ENCODE measurements at regions not wholly inside any gene's neighbourhood (a gene's known extent, or its start where the extent isn't known, plus 50 kb on each side); places are given as distances from the start of the nearest gene placed in this dataset.

DNA sequence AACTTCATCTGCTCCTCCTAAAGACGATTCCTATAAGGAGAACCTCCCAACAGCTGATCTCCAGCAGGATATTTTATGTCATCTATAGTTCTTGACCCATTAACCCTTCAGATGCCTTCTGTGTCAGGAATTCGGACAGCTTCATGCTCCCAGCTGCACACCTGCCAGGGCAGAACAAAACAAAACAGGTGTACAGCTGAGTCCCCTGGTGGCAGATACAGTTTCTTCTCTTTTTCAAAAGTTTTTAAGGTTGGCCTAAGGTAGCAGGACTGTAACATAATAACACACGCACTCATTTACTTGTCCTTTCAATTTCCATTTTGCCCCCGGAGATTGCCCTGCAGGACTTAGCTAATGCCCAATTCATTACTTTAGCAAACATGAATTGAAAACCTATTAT is 218.3 kb downstream of the S1PR1 start:
- H3K4me3 Mint-ChIP-seq: no peak overlapping the region
- no peak overlapping the region for H3K9ac ChIP-seq
- no peak for DNase-seq (ENCODE audit: low spot score)
- no peaks in the 10 kb centered on the region for H4K20me1 ChIP-seq (ENCODE audit: low read depth)
- H2AFZ ChIP-seq (replicated peaks): no peak overlapping the region
- TF ChIP-seq, protein P1, sequence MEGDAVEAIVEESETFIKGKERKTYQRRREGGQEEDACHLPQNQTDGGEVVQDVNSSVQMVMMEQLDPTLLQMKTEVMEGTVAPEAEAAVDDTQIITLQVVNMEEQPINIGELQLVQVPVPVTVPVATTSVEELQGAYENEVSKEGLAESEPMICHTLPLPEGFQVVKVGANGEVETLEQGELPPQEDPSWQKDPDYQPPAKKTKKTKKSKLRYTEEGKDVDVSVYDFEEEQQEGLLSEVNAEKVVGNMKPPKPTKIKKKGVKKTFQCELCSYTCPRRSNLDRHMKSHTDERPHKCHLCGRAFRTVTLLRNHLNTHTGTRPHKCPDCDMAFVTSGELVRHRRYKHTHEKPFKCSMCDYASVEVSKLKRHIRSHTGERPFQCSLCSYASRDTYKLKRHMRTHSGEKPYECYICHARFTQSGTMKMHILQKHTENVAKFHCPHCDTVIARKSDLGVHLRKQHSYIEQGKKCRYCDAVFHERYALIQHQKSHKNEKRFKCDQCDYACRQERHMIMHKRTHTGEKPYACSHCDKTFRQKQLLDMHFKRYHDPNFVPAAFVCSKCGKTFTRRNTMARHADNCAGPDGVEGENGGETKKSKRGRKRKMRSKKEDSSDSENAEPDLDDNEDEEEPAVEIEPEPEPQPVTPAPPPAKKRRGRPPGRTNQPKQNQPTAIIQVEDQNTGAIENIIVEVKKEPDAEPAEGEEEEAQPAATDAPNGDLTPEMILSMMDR (IDR thresholded peaks at IDR 0.05): no peak
- TF ChIP-seq EZH2phosphoT487 (IDR thresholded peaks at IDR 0.05) (no peak), EZH2 (IDR thresholded peaks at IDR 0.05) (no peak)
- H3K4me3 ChIP-seq: no peak overlapping the region
- H3K4me1 Mint-ChIP-seq: no peaks in the 10 kb centered on the region
- no peaks in the 10 kb centered on the region for H3K36me3 Mint-ChIP-seq
- no peaks in the 10 kb centered on the region for H3K4me1 ChIP-seq
- H3K27ac ChIP-seq: no peak overlapping the region
- no peak overlapping the region for H3K27ac Mint-ChIP-seq
- H3F3A ChIP-seq (ENCODE audit: low read depth): no peaks in the 10 kb centered on the region
- H3K36me3 ChIP-seq: no peaks in the 10 kb centered on the region
- H3K27me3 ChIP-seq: no peaks in the 10 kb centered on the region
- no peaks in the 10 kb centered on the region for H3K79me2 ChIP-seq (ENCODE audit: low read depth)
- H3K27me3 Mint-ChIP-seq (ENCODE audit: insufficient read depth, low read depth): no peaks in the 10 kb centered on the region
- H3K9me3 Mint-ChIP-seq: peaks cover 5% of the 10 kb centered on the region
- no peaks in the 10 kb centered on the region for H3K9me3 ChIP-seq (ENCODE audit: low read depth)
- no peak overlapping the region for H3K4me2 ChIP-seq

DNA sequence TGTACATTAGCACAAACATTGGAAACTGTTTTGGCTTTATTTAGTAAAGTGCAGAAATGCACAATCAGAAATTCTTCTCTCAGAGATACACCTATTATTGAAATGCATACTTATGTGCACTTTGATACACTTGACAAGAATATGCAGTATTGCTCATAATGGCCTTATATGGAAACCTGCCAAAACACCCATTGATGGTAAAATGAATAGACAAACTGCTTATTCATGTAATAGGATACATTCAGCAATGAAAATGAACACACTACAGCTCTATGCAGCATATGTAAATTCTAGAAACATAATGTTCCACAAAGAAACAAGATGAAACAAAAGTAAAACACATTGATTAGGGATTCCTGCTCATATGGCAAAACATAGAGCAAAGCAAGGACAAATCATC is 223.9 kb downstream of the S1PR1 start:
- no peaks in the 10 kb centered on the region for H3K79me2 ChIP-seq (ENCODE audit: low read depth)
- TF ChIP-seq EZH2 (IDR thresholded peaks at IDR 0.05) (no peak), EZH2phosphoT487 (IDR thresholded peaks at IDR 0.05) (no peak)
- TF ChIP-seq, protein P1 (IDR thresholded peaks at IDR 0.05): no peak
- H3K4me3 ChIP-seq: no peak overlapping the region
- H3K27ac Mint-ChIP-seq: no peak overlapping the region
- no peaks in the 10 kb centered on the region for H4K20me1 ChIP-seq (ENCODE audit: low read depth)
- no peaks in the 10 kb centered on the region for H3K4me1 Mint-ChIP-seq
- no peaks in the 10 kb centered on the region for H3K4me1 ChIP-seq
- H3K9me3 Mint-ChIP-seq: peaks cover 9% of the 10 kb centered on the region
- no peak overlapping the region for H2AFZ ChIP-seq (replicated peaks)
- H3K27ac ChIP-seq: no peak overlapping the region
- H3K9ac ChIP-seq: no peak overlapping the region
- no peaks in the 10 kb centered on the region for H3K36me3 ChIP-seq
- H3F3A ChIP-seq (ENCODE audit: low read depth): no peaks in the 10 kb centered on the region
- H3K4me3 Mint-ChIP-seq: no peak overlapping the region
- DNase-seq (ENCODE audit: low spot score): no peak
- no peaks in the 10 kb centered on the region for H3K27me3 ChIP-seq
- no peaks in the 10 kb centered on the region for H3K36me3 Mint-ChIP-seq
- H3K9me3 ChIP-seq (ENCODE audit: low read depth): no peaks in the 10 kb centered on the region
- H3K4me2 ChIP-seq: no peak overlapping the region
- H3K27me3 Mint-ChIP-seq (ENCODE audit: insufficient read depth, low read depth): no peaks in the 10 kb centered on the region

DNA sequence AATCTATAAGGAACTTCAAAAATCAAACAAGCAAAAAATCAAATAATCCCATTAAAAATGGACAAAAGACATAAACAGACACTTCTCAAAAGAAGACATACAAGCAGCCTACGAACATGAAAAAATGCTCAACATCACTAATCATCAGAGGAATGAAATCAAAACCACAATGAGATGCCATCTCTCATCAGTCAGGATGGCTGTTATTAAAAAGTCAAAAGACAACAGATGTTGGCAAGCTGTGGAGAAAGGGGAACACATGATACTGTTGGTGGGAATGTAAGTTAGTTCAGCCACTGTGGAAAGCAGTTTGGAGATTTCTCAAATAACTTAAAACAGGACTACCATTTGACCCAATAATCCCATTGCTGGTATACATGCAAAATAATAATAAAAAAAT is 226.4 kb downstream of the S1PR1 start:
- Mint-ChIP-seq H3K36me3 (no peaks in the 10 kb centered on the region), H3K9me3 (peaks cover 9% of the 10 kb centered on the region), H3K4me1 (no peaks in the 10 kb centered on the region), H3K27ac (no peak overlapping the region), H3K4me3 (no peak overlapping the region), H3K27me3 (ENCODE audit: insufficient read depth, low read depth) (no peaks in the 10 kb centered on the region)
- no peaks in the 10 kb centered on the region for H3K9me3 ChIP-seq (ENCODE audit: low read depth)
- H3K27me3 ChIP-seq: no peaks in the 10 kb centered on the region
- no peaks in the 10 kb centered on the region for H3K4me1 ChIP-seq
- H3K36me3 ChIP-seq: no peaks in the 10 kb centered on the region
- DNase-seq (ENCODE audit: low spot score): no peak
- H2AFZ ChIP-seq (replicated peaks): no peak overlapping the region
- no peaks in the 10 kb centered on the region for H4K20me1 ChIP-seq (ENCODE audit: low read depth)
- no peak overlapping the region for H3K4me2 ChIP-seq
- H3K4me3 ChIP-seq: no peak overlapping the region
- H3K9ac ChIP-seq: no peak overlapping the region
- no peak overlapping the region for H3K27ac ChIP-seq
- no peaks in the 10 kb centered on the region for H3K79me2 ChIP-seq (ENCODE audit: low read depth)
- no peaks in the 10 kb centered on the region for H3F3A ChIP-seq (ENCODE audit: low read depth)
- TF ChIP-seq, protein P1 (IDR thresholded peaks at IDR 0.05): no peak
- no peak for TF ChIP-seq EZH2phosphoT487 (IDR thresholded peaks at IDR 0.05)
- TF ChIP-seq EZH2 (IDR thresholded peaks at IDR 0.05): no peak

DNA sequence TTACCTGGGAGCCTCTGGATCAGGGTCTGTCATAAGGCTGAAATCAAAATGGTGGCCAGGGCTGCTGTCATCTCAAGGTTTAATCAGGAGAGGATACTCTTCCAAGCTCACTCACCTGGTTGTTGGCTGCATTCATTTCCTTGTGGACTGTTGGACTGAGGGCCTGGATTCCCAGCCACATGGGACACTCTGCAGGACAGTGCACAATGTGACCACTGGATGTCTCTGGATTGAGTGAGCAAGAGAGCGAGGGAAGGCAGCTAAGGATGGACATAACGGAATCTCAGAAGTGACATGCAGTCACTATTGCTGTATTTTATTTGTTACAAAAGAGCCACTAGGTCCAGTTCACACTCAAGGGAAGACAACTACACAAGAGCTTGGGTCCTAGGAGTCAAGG is 229.1 kb downstream of the S1PR1 start:
- Histone ChIP-seq H3K27ac (no peak overlapping the region), H3K4me2 (no peak overlapping the region), H2AFZ (replicated peaks) (no peak overlapping the region), H4K20me1 (ENCODE audit: low read depth) (no peaks in the 10 kb centered on the region), H3F3A (ENCODE audit: low read depth) (no peaks in the 10 kb centered on the region), H3K27me3 (no peaks in the 10 kb centered on the region), H3K4me1 (no peaks in the 10 kb centered on the region), H3K36me3 (no peaks in the 10 kb centered on the region), H3K4me3 (no peak overlapping the region), H3K79me2 (ENCODE audit: low read depth) (no peaks in the 10 kb centered on the region), H3K9ac (no peak overlapping the region), H3K9me3 (ENCODE audit: low read depth) (no peaks in the 10 kb centered on the region)
- H3K27me3 Mint-ChIP-seq (ENCODE audit: insufficient read depth, low read depth): no peaks in the 10 kb centered on the region
- TF ChIP-seq EZH2phosphoT487 (IDR thresholded peaks at IDR 0.05): no peak
- TF ChIP-seq, protein P1 (IDR thresholded peaks at IDR 0.05): peak; percentile 7
- H3K36me3 Mint-ChIP-seq: no peaks in the 10 kb centered on the region
- no peaks in the 10 kb centered on the region for H3K4me1 Mint-ChIP-seq
- no peak for DNase-seq (ENCODE audit: low spot score)
- H3K9me3 Mint-ChIP-seq: peaks cover 9% of the 10 kb centered on the region
- H3K27ac Mint-ChIP-seq: no peak overlapping the region
- H3K4me3 Mint-ChIP-seq: no peak overlapping the region

Data from neural progenitor cell (in vitro differentiated cells).